Lung (tissue), 11 donors: ENCODE measurements at regions not wholly inside any gene's neighbourhood (a gene's known extent, or its start where the extent isn't known, plus 50 kb on each side); places are given as distances from the start of the nearest gene placed in this dataset.
"Not testable (repeated sequence)": the region's sequence is repeated elsewhere in the genome, so short reads cannot be mapped to it uniquely, and the experiment has no call there.

Experiments
- ATAC-seq: fragments of 200-7000 bp; cut with Tn5 transposase; one replicate; pipeline ENCODE4 v1.9.1; 2020; ENCODE audit warnings: moderate number of reproducible peaks; ENCODE audit not compliant: insufficient read depth, low FRiP score
- DNase-seq, 3 donors: peaks; one replicate each; pipeline ENCODE4 v3.0.0-alpha.2; 2013 to 2017
- H3K27ac ChIP-seq, 2 donors: one replicate each; pipeline ENCODE4 v1.5.1; 2013; ENCODE audit warnings: mild to moderate bottlenecking in 2 of 2, moderate library complexity in 2 of 2, control low read depth in 1 of 2, inconsistent platforms in 1 of 2, low read depth in 1 of 2, low read length in 1 of 2
- H3K27me3 ChIP-seq, 3 donors: one replicate each; pipeline ENCODE4 v1.5.1; 2013; ENCODE audit warnings: low read length in 2 of 3; ENCODE audit not compliant: control insufficient read depth in 3 of 3, insufficient read depth in 3 of 3
- H3K36me3 ChIP-seq, 4 donors: one replicate each; pipeline ENCODE4 v1.5.1; 2013; ENCODE audit warnings: low read length in 4 of 4, mild to moderate bottlenecking in 1 of 4, moderate library complexity in 1 of 4; ENCODE audit not compliant: control insufficient read depth in 4 of 4, insufficient read depth in 4 of 4
- H3K4me1 ChIP-seq, 5 donors: one replicate each; pipeline ENCODE4 v1.5.1; 2013; ENCODE audit warnings: low read length in 5 of 5, mild to moderate bottlenecking in 2 of 5, moderate library complexity in 1 of 5; ENCODE audit not compliant: control insufficient read depth in 5 of 5, insufficient read depth in 5 of 5
- H3K4me3 ChIP-seq: one replicate; pipeline ENCODE4 v1.5.1; 2013; ENCODE audit warnings: mild to moderate bottlenecking, control low read depth, moderate library complexity
- H3K9ac ChIP-seq, 2 donors: one replicate each; pipeline ENCODE4 v1.5.1; 2013; ENCODE audit warnings: low read length in 2 of 2, control low read depth in 1 of 2; ENCODE audit not compliant: insufficient read depth in 1 of 2
- H3K9me3 ChIP-seq, 4 donors: one replicate each; pipeline ENCODE4 v1.5.1; 2013; ENCODE audit warnings: low read length in 3 of 4, mild to moderate bottlenecking in 1 of 4, moderate library complexity in 1 of 4; ENCODE audit not compliant: control insufficient read depth in 4 of 4, insufficient read depth in 3 of 4
- CTCF ChIP-seq: IDR thresholded peaks from 2 replicates; pipeline ENCODE4 v1.5.1; 2012; ENCODE audit warnings: mild to moderate bottlenecking; ENCODE audit errors: control extremely low read depth, extremely low read depth
- WGBS, 2 donors: extraction: QIAGEN DNeasy Blood & Tissue Kit; methylation state at CpG; one replicate each; pipeline ENCODE4 v1.1.7; 2013; 5-methylcytosine and 5-hydroxymethylcytosine counted together
- donor health status: control.
- donor health status: control.
- donor health status: Bipolar disorder and iron deficiency.
- donor health status: healthy.
- donor health status: DM: yes; HTN: yes; CAD: no.

GRCh38 chr7:65796205-65796604, 76.7 kb upstream of the VKORC1L1 start:
- Histone ChIP-seq H3K4me1 (no peaks in the 10 kb centered on the region), H3K9me3 (no peaks in the 10 kb centered on the region), H3K36me3 (no peaks in the 10 kb centered on the region), H3K27ac (no peak overlapping the region), H3K4me3 (no peak overlapping the region), H3K27me3 (no peaks in the 10 kb centered on the region), H3K9ac (no peak overlapping the region)
- TF ChIP-seq CTCF, result no peak
- DNase-seq (no peak), ATAC-seq (no peak)
- 92 to 98% methylated on average over 4 of the region's 4 CpGs for WGBS, 2 donors

- not testable (repeated sequence) for H3K27me3 ChIP-seq, H3K4me3 ChIP-seq, DNase-seq, ATAC-seq, H3K9me3 ChIP-seq, H3K27ac ChIP-seq, H3K9ac ChIP-seq, H3K36me3 ChIP-seq, H3K4me1 ChIP-seq
- WGBS, 2 donors, result 89 to 91% methylated on average over 9 of the region's 9 CpGs
These were observed 75.8 kb upstream of the VKORC1L1 start for GRCh38 chr7:65797086-65797485.

GRCh38 chr7:65797566-65797965, 75.3 kb upstream of the VKORC1L1 start:
- 85 to 88% methylated on average over 5 of the region's 5 CpGs for WGBS, 2 donors
- not testable (repeated sequence) for H3K4me3 ChIP-seq, H3K27ac ChIP-seq, H3K9me3 ChIP-seq, H3K9ac ChIP-seq, ATAC-seq, DNase-seq, H3K36me3 ChIP-seq, H3K4me1 ChIP-seq, H3K27me3 ChIP-seq

- H3K9ac ChIP-seq, result no peak overlapping the region
- no peak for DNase-seq
- no peak overlapping the region for H3K4me3 ChIP-seq
- no peaks in the 10 kb centered on the region for H3K36me3 ChIP-seq
- no peaks in the 10 kb centered on the region for H3K4me1 ChIP-seq
- no peaks in the 10 kb centered on the region for H3K27me3 ChIP-seq
- 78 to 82% methylated on average over 5 of the region's 5 CpGs for WGBS, 2 donors
- H3K9me3 ChIP-seq, result no peaks in the 10 kb centered on the region
- ATAC-seq, result no peak
- H3K27ac ChIP-seq, result no peak overlapping the region
- TF ChIP-seq CTCF, result no peak
These were observed 74.5 kb upstream of the VKORC1L1 start for GRCh38 chr7:65798111-65799075.

GRCh38 chr7:65800191-65800590, 72.7 kb upstream of the VKORC1L1 start:
- H3K9ac ChIP-seq, H3K36me3 ChIP-seq, H3K27me3 ChIP-seq, DNase-seq, H3K27ac ChIP-seq, H3K9me3 ChIP-seq, H3K4me1 ChIP-seq, ATAC-seq, H3K4me3 ChIP-seq: not testable (repeated sequence)
- WGBS, 2 donors, result 59 to 82% methylated on average over 4 of the region's 4 CpGs
